WTC11 (cell line): ENCODE measurements at regions not wholly inside any gene's neighbourhood (a gene's known extent, or its start where the extent isn't known, plus 50 kb on each side); places are given as distances from the start of the nearest gene placed in this dataset.

Source experiments
- ATAC-seq: fragments of 200-7000 bp; cut with Tn5 transposase; 2 replicates; pipeline ENCODE4 v1.10.0; 2021; ENCODE audit warnings: mild to moderate bottlenecking, moderate library complexity
- CTCF ChIA-PET: fragments of 300-600 bp; sonication (Branson Sonifier 250); formaldehyde crosslinking; loops from one replicate; lab custom pipeline; 2021; ENCODE audit warnings: antibody characterized with exemption; lab: Charles Lee
- POLR2A ChIA-PET: fragments of 350-600 bp; sonication (Branson Sonifier 250); formaldehyde crosslinking; loops from one replicate; lab custom pipeline; 2021; ENCODE audit warnings: antibody characterized with exemption; lab: Charles Lee
- DNase-seq: peaks from one replicate; pipeline ENCODE4 v3.0.0; 2021; ENCODE audit warnings: low spot score
- H3K27ac Mint-ChIP-seq: 2 replicates; pipeline ENCODE4 v1.8.0; 2021; ENCODE audit warnings: mixed read lengths
- H3K27me3 Mint-ChIP-seq: 2 replicates; pipeline ENCODE4 v1.8.0; 2021; ENCODE audit warnings: low read depth, mild to moderate bottlenecking, moderate library complexity, mixed read lengths
- H3K36me3 Mint-ChIP-seq: 2 replicates; pipeline ENCODE4 v1.8.0; 2021; ENCODE audit warnings: mixed read lengths
- H3K4me1 Mint-ChIP-seq: 2 replicates; pipeline ENCODE4 v1.8.0; 2022; ENCODE audit warnings: mixed read lengths
- H3K4me3 Mint-ChIP-seq: 2 replicates; pipeline ENCODE4 v1.8.0; 2021; ENCODE audit warnings: mild to moderate bottlenecking, moderate library complexity, mixed read lengths
- H3K9me3 Mint-ChIP-seq: 2 replicates; pipeline ENCODE4 v1.8.0; 2021; ENCODE audit warnings: mixed read lengths
- ATF1 ChIP-seq: sonication (generic); formaldehyde crosslinking; IDR thresholded peaks from 2 replicates; pipeline ENCODE4 v1.8.1; 2023; ENCODE audit warnings: mild to moderate bottlenecking, moderate library complexity, missing genetic modification reagents
- GABPB1 ChIP-seq: sonication (generic); formaldehyde crosslinking; IDR thresholded peaks from 2 replicates; pipeline ENCODE4 v1.8.1; 2023; ENCODE audit warnings: mild to moderate bottlenecking, missing genetic modification reagents
- IRF2 ChIP-seq: sonication (generic); formaldehyde crosslinking; IDR thresholded peaks from 2 replicates; pipeline ENCODE4 v1.8.0; 2022; ENCODE audit warnings: low read depth, missing genetic modification reagents, borderline replicate concordance
- JUN ChIP-seq: sonication (generic); formaldehyde crosslinking; IDR thresholded peaks from 2 replicates; pipeline ENCODE4 v1.8.0; 2023; ENCODE audit warnings: mild to moderate bottlenecking, missing genetic modification reagents
- MXD4 ChIP-seq: fragments of 250-450 bp; sonication (Bioruptor Pico); IDR thresholded peaks from 2 replicates; pipeline ENCODE4 v1.8.0; 2021; ENCODE audit warnings: mild to moderate bottlenecking, moderate library complexity, borderline replicate concordance
- NFE2L1 ChIP-seq: sonication (generic); formaldehyde crosslinking; IDR thresholded peaks from 2 replicates; pipeline ENCODE4 v1.8.1; 2023; ENCODE audit warnings: missing genetic modification reagents
- SMAD3 ChIP-seq: sonication (generic); formaldehyde crosslinking; IDR thresholded peaks from 2 replicates; pipeline ENCODE4 v1.8.0; 2022; ENCODE audit warnings: missing genetic modification reagents, mild to moderate bottlenecking, borderline replicate concordance
- SP1 ChIP-seq: sonication (generic); formaldehyde crosslinking; conservative IDR thresholded peaks from 2 replicates; pipeline ENCODE4 v1.8.1; 2022; ENCODE audit warnings: missing genetic modification reagents
- ZNF138 ChIP-seq: sonication (generic); formaldehyde crosslinking; conservative IDR thresholded peaks from 2 replicates; pipeline ENCODE4 v1.8.1; 2022; ENCODE audit warnings: mild to moderate bottlenecking, moderate library complexity, missing genetic modification reagents
- TF ChIP-seq, protein P1 (sequence below): sonication (generic); formaldehyde crosslinking; IDR thresholded peaks from 2 replicates; pipeline ENCODE4 v1.8.1; 2023; ENCODE audit warnings: mild to moderate bottlenecking, missing genetic modification reagents, borderline replicate concordance
- TF ChIP-seq, protein P2 (sequence below): fragments of 250-450 bp; sonication (Bioruptor Pico); IDR thresholded peaks from 2 replicates; pipeline ENCODE4 v1.9.0; 2021; ENCODE audit warnings: mild to moderate bottlenecking
- TF ChIP-seq, protein P3 (sequence below): sonication (generic); formaldehyde crosslinking; IDR thresholded peaks from 2 replicates; pipeline ENCODE4 v1.8.1; 2023; ENCODE audit warnings: mild to moderate bottlenecking, missing genetic modification reagents
- TF ChIP-seq, protein P4 (sequence below): sonication (generic); formaldehyde crosslinking; conservative IDR thresholded peaks from 2 replicates; pipeline ENCODE4 v1.8.1; 2023; ENCODE audit warnings: mild to moderate bottlenecking, low read depth, missing genetic modification reagents, moderate library complexity
- TF ChIP-seq, protein P5 (sequence below): sonication (generic); formaldehyde crosslinking; IDR thresholded peaks from 2 replicates; pipeline ENCODE4 v1.8.1; 2022; ENCODE audit warnings: low read depth, missing genetic modification reagents, borderline replicate concordance
- TF ChIP-seq, protein P6 (sequence below): fragments of 250-450 bp; sonication (Bioruptor Pico); IDR thresholded peaks from 2 replicates; pipeline ENCODE4 v1.8.0; 2021; ENCODE audit warnings: mild to moderate bottlenecking

DNA sequence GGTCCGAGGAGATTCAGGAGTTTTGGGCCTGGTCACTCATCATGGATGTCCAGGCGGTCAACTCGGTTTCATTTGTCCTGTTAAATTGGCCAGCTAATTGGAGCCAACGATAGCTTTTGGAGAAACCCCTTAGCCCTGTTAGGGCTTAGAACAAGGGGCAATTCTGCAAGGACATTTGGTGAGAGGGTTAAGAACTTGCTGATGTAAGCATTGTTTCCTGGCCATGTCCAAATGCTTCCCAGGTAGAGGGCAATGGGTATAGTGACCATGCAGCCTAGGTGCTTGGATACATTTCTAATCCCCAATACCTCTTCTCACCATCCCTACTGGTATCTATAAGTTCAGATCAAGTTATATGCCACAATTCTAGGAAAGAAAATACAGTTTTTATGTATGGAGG lies 131.5 kb downstream of the RPS24 start:
- H3K27me3 Mint-ChIP-seq = no peaks in the 10 kb centered on the region; the same call in 1 of the 2 replicates
- DNase-seq = no peak
- no peak for ATAC-seq
- H3K36me3 Mint-ChIP-seq = no peaks in the 10 kb centered on the region
- ChIA-PET POLR2A (no interaction called here), CTCF (interaction anchor here (7.4 kb wide), 1 partner anchor 119 kb away, joined by 39 read pairs; no protein-coding TSS in a partner anchor)
- peaks cover 24% of the 10 kb centered on the region for H3K9me3 Mint-ChIP-seq
- H3K27ac Mint-ChIP-seq = no peak overlapping the region
- H3K4me3 Mint-ChIP-seq = no peak overlapping the region
- peaks cover 19% of the 10 kb centered on the region for H3K4me1 Mint-ChIP-seq
- TF ChIP-seq ZNF138 (CRISPR knock-in tag) (no peak), SMAD3 (CRISPR knock-in tag) (no peak), NFE2L1 (CRISPR knock-in tag) (no peak), ATF1 (no peak), SP1 (CRISPR knock-in tag) (no peak), JUN (CRISPR knock-in tag) (no peak), MXD4 (CRISPR knock-in tag) (no peak), IRF2 (CRISPR knock-in tag) (no peak), GABPB1 (CRISPR knock-in tag) (no peak)
- TF ChIP-seq, protein P1, sequence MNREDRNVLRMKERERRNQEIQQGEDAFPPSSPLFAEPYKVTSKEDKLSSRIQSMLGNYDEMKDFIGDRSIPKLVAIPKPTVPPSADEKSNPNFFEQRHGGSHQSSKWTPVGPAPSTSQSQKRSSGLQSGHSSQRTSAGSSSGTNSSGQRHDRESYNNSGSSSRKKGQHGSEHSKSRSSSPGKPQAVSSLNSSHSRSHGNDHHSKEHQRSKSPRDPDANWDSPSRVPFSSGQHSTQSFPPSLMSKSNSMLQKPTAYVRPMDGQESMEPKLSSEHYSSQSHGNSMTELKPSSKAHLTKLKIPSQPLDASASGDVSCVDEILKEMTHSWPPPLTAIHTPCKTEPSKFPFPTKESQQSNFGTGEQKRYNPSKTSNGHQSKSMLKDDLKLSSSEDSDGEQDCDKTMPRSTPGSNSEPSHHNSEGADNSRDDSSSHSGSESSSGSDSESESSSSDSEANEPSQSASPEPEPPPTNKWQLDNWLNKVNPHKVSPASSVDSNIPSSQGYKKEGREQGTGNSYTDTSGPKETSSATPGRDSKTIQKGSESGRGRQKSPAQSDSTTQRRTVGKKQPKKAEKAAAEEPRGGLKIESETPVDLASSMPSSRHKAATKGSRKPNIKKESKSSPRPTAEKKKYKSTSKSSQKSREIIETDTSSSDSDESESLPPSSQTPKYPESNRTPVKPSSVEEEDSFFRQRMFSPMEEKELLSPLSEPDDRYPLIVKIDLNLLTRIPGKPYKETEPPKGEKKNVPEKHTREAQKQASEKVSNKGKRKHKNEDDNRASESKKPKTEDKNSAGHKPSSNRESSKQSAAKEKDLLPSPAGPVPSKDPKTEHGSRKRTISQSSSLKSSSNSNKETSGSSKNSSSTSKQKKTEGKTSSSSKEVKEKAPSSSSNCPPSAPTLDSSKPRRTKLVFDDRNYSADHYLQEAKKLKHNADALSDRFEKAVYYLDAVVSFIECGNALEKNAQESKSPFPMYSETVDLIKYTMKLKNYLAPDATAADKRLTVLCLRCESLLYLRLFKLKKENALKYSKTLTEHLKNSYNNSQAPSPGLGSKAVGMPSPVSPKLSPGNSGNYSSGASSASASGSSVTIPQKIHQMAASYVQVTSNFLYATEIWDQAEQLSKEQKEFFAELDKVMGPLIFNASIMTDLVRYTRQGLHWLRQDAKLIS (CRISPR knock-in tag) = no peak
- TF ChIP-seq, protein P2, sequence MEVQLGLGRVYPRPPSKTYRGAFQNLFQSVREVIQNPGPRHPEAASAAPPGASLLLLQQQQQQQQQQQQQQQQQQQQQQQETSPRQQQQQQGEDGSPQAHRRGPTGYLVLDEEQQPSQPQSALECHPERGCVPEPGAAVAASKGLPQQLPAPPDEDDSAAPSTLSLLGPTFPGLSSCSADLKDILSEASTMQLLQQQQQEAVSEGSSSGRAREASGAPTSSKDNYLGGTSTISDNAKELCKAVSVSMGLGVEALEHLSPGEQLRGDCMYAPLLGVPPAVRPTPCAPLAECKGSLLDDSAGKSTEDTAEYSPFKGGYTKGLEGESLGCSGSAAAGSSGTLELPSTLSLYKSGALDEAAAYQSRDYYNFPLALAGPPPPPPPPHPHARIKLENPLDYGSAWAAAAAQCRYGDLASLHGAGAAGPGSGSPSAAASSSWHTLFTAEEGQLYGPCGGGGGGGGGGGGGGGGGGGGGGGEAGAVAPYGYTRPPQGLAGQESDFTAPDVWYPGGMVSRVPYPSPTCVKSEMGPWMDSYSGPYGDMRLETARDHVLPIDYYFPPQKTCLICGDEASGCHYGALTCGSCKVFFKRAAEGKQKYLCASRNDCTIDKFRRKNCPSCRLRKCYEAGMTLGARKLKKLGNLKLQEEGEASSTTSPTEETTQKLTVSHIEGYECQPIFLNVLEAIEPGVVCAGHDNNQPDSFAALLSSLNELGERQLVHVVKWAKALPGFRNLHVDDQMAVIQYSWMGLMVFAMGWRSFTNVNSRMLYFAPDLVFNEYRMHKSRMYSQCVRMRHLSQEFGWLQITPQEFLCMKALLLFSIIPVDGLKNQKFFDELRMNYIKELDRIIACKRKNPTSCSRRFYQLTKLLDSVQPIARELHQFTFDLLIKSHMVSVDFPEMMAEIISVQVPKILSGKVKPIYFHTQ = no peak
- TF ChIP-seq, protein P3, sequence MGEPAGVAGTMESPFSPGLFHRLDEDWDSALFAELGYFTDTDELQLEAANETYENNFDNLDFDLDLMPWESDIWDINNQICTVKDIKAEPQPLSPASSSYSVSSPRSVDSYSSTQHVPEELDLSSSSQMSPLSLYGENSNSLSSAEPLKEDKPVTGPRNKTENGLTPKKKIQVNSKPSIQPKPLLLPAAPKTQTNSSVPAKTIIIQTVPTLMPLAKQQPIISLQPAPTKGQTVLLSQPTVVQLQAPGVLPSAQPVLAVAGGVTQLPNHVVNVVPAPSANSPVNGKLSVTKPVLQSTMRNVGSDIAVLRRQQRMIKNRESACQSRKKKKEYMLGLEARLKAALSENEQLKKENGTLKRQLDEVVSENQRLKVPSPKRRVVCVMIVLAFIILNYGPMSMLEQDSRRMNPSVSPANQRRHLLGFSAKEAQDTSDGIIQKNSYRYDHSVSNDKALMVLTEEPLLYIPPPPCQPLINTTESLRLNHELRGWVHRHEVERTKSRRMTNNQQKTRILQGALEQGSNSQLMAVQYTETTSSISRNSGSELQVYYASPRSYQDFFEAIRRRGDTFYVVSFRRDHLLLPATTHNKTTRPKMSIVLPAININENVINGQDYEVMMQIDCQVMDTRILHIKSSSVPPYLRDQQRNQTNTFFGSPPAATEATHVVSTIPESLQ (CRISPR knock-in tag) = no peak
- TF ChIP-seq, protein P4, sequence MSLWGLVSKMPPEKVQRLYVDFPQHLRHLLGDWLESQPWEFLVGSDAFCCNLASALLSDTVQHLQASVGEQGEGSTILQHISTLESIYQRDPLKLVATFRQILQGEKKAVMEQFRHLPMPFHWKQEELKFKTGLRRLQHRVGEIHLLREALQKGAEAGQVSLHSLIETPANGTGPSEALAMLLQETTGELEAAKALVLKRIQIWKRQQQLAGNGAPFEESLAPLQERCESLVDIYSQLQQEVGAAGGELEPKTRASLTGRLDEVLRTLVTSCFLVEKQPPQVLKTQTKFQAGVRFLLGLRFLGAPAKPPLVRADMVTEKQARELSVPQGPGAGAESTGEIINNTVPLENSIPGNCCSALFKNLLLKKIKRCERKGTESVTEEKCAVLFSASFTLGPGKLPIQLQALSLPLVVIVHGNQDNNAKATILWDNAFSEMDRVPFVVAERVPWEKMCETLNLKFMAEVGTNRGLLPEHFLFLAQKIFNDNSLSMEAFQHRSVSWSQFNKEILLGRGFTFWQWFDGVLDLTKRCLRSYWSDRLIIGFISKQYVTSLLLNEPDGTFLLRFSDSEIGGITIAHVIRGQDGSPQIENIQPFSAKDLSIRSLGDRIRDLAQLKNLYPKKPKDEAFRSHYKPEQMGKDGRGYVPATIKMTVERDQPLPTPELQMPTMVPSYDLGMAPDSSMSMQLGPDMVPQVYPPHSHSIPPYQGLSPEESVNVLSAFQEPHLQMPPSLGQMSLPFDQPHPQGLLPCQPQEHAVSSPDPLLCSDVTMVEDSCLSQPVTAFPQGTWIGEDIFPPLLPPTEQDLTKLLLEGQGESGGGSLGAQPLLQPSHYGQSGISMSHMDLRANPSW (CRISPR knock-in tag) = no peak
- TF ChIP-seq, protein P5, sequence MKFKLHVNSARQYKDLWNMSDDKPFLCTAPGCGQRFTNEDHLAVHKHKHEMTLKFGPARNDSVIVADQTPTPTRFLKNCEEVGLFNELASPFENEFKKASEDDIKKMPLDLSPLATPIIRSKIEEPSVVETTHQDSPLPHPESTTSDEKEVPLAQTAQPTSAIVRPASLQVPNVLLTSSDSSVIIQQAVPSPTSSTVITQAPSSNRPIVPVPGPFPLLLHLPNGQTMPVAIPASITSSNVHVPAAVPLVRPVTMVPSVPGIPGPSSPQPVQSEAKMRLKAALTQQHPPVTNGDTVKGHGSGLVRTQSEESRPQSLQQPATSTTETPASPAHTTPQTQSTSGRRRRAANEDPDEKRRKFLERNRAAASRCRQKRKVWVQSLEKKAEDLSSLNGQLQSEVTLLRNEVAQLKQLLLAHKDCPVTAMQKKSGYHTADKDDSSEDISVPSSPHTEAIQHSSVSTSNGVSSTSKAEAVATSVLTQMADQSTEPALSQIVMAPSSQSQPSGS (CRISPR knock-in tag) = no peak
- TF ChIP-seq, protein P6, sequence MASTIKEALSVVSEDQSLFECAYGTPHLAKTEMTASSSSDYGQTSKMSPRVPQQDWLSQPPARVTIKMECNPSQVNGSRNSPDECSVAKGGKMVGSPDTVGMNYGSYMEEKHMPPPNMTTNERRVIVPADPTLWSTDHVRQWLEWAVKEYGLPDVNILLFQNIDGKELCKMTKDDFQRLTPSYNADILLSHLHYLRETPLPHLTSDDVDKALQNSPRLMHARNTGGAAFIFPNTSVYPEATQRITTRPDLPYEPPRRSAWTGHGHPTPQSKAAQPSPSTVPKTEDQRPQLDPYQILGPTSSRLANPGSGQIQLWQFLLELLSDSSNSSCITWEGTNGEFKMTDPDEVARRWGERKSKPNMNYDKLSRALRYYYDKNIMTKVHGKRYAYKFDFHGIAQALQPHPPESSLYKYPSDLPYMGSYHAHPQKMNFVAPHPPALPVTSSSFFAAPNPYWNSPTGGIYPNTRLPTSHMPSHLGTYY (CRISPR knock-in tag) = no peak
